ENCODE measurements at regions not wholly inside any gene's neighbourhood (a gene's known extent, or its start where the extent isn't known, plus 50 kb on each side); places are given as distances from the start of the nearest gene placed in this dataset.

GRCh38 chr1:81270051-81270450 lies 530.7 kb upstream of the ADGRL2 start:
- ChIA-PET CTCF (ENCODE audit: unreplicated experiment) (no interaction called here), POLR2A (interaction anchor here (1.1 kb wide), 1 partner anchor 19 kb away, joined by 3 read pairs; no protein-coding TSS in a partner anchor)
- DNase-seq (ENCODE audit: low spot score): no peak
- Histone ChIP-seq H3K36me3 (ENCODE audit: insufficient read depth, low read length) (no peaks in the 10 kb centered on the region), H3K9me3 (ENCODE audit: low read length) (no peaks in the 10 kb centered on the region), H3K27ac (ENCODE audit: low read depth, low read length, poor library complexity, severe bottlenecking) (no peak overlapping the region), H3K4me3 (ENCODE audit: low read depth, low read length, poor library complexity, severe bottlenecking) (no peak overlapping the region), H4K20me1 (ENCODE audit: insufficient read depth, low read length) (no peaks in the 10 kb centered on the region), H2AFZ (ENCODE audit: low read length) (no peak overlapping the region), H3K79me2 (ENCODE audit: insufficient read depth, low read depth, low read length) (no peaks in the 10 kb centered on the region), H3K4me2 (ENCODE audit: low read length) (no peak overlapping the region), H3K9me2 (ENCODE audit: insufficient read depth, low read length) (no peaks in the 10 kb centered on the region), H3K4me1 (ENCODE audit: insufficient read depth, low read length, poor library complexity, severe bottlenecking) (no peaks in the 10 kb centered on the region)
- no TSS peak for BruUV-seq (replicated peaks)
- intact Hi-C loops (cut with micrococcal nuclease; ENCODE audit: unreplicated experiment): no loop called here
- no peak for TF ChIP-seq CTCF (conservative IDR thresholded peaks at IDR 0.05; ENCODE audit: low read length)
- no peak for TF ChIP-seq EZH2phosphoT487 (IDR thresholded peaks at IDR 0.05; ENCODE audit: borderline replicate concordance, low read depth, low read length)

- TF ChIP-seq EZH2phosphoT487 (IDR thresholded peaks at IDR 0.05; ENCODE audit: borderline replicate concordance, low read depth, low read length): no peak
- no peak for TF ChIP-seq CTCF (conservative IDR thresholded peaks at IDR 0.05; ENCODE audit: low read length)
- H3K4me2 ChIP-seq (ENCODE audit: low read length): no peak overlapping the region
- H4K20me1 ChIP-seq (ENCODE audit: insufficient read depth, low read length): no peaks in the 10 kb centered on the region
- H3K36me3 ChIP-seq (ENCODE audit: insufficient read depth, low read length): no peaks in the 10 kb centered on the region
- no peaks in the 10 kb centered on the region for H3K4me1 ChIP-seq (ENCODE audit: insufficient read depth, low read length, poor library complexity, severe bottlenecking)
- POLR2A ChIA-PET: interaction anchor here (0.6 kb wide), 1 partner anchor 95 kb away, joined by 3 read pairs; no protein-coding TSS in a partner anchor
- no peaks in the 10 kb centered on the region for H3K9me2 ChIP-seq (ENCODE audit: insufficient read depth, low read length)
- intact Hi-C loops (cut with micrococcal nuclease; ENCODE audit: unreplicated experiment): no loop called here
- CTCF ChIA-PET (ENCODE audit: unreplicated experiment): no interaction called here
- no peak for DNase-seq (ENCODE audit: low spot score)
- H3K4me3 ChIP-seq (ENCODE audit: low read depth, low read length, poor library complexity, severe bottlenecking): no peak overlapping the region
- H3K9me3 ChIP-seq (ENCODE audit: low read length): no peaks in the 10 kb centered on the region
- H3K27ac ChIP-seq (ENCODE audit: low read depth, low read length, poor library complexity, severe bottlenecking): no peak overlapping the region
- H3K79me2 ChIP-seq (ENCODE audit: insufficient read depth, low read depth, low read length): no peaks in the 10 kb centered on the region
- no peak overlapping the region for H2AFZ ChIP-seq (ENCODE audit: low read length)
- BruUV-seq (replicated peaks): no TSS peak
Measured at GRCh38 chr1:81264976-81265375, 535.8 kb upstream of the ADGRL2 start.

GRCh38 chr1:81259625-81260411 lies 540.9 kb upstream of the ADGRL2 start:
- no peak overlapping the region for H3K27ac ChIP-seq (ENCODE audit: low read depth, low read length, poor library complexity, severe bottlenecking)
- H3K4me3 ChIP-seq (ENCODE audit: low read depth, low read length, poor library complexity, severe bottlenecking): no peak overlapping the region
- no peaks in the 10 kb centered on the region for H3K36me3 ChIP-seq (ENCODE audit: insufficient read depth, low read length)
- TF ChIP-seq CTCF (conservative IDR thresholded peaks at IDR 0.05; ENCODE audit: low read length) (no peak), EZH2phosphoT487 (IDR thresholded peaks at IDR 0.05; ENCODE audit: borderline replicate concordance, low read depth, low read length) (no peak)
- H3K9me3 ChIP-seq (ENCODE audit: low read length): no peaks in the 10 kb centered on the region
- H3K9me2 ChIP-seq (ENCODE audit: insufficient read depth, low read length): no peaks in the 10 kb centered on the region
- no peaks in the 10 kb centered on the region for H4K20me1 ChIP-seq (ENCODE audit: insufficient read depth, low read length)
- CTCF ChIA-PET (ENCODE audit: unreplicated experiment): no interaction called here
- BruUV-seq (replicated peaks): no TSS peak
- H3K4me1 ChIP-seq (ENCODE audit: insufficient read depth, low read length, poor library complexity, severe bottlenecking): no peaks in the 10 kb centered on the region
- H2AFZ ChIP-seq (ENCODE audit: low read length): no peak overlapping the region
- intact Hi-C loops (cut with micrococcal nuclease; ENCODE audit: unreplicated experiment): no loop called here
- no peak for DNase-seq (ENCODE audit: low spot score)
- POLR2A ChIA-PET: no interaction called here
- H3K4me2 ChIP-seq (ENCODE audit: low read length): no peak overlapping the region
- no peaks in the 10 kb centered on the region for H3K79me2 ChIP-seq (ENCODE audit: insufficient read depth, low read depth, low read length)
